Stimulated activated memory B cell treated with anti-CD40 and anti-IgM and Interleukin-4, amounts not matched to agents 10 μg/mL and 1 μg/mL and 100 μg/mL, for 72 hours (primary cell): ENCODE measurements at regions not wholly inside any gene's neighbourhood (a gene's known extent, or its start where the extent isn't known, plus 50 kb on each side); places are given as distances from the start of the nearest gene placed in this dataset.
"Not testable (repeated sequence)": the region's sequence is repeated elsewhere in the genome, so short reads cannot be mapped to it uniquely, and the experiment has no call there.

ENCODE experiments used
- ATAC-seq: fragments of 150-1000 bp; cut with Tn5 transposase; 2 replicates; pipeline ENCODE4 v1.10.0; 2021
- H3K27ac Mint-ChIP-seq: one replicate; pipeline ENCODE4 v1.8.0; 2022; ENCODE audit warnings: mild to moderate bottlenecking, mixed read lengths
- H3K27me3 Mint-ChIP-seq: one replicate; pipeline ENCODE4 v1.8.0; 2022; ENCODE audit warnings: mixed read lengths
- H3K36me3 Mint-ChIP-seq: one replicate; pipeline ENCODE4 v1.8.0; 2022; ENCODE audit warnings: mixed read lengths
- H3K4me1 Mint-ChIP-seq: one replicate; pipeline ENCODE4 v1.8.0; 2022; ENCODE audit warnings: mixed read lengths
- H3K4me3 Mint-ChIP-seq: one replicate; pipeline ENCODE4 v1.8.0; 2022; ENCODE audit warnings: mild to moderate bottlenecking, moderate library complexity, mixed read lengths
- H3K9me3 Mint-ChIP-seq: one replicate; pipeline ENCODE4 v1.8.0; 2022; ENCODE audit warnings: mixed read lengths

DNA sequence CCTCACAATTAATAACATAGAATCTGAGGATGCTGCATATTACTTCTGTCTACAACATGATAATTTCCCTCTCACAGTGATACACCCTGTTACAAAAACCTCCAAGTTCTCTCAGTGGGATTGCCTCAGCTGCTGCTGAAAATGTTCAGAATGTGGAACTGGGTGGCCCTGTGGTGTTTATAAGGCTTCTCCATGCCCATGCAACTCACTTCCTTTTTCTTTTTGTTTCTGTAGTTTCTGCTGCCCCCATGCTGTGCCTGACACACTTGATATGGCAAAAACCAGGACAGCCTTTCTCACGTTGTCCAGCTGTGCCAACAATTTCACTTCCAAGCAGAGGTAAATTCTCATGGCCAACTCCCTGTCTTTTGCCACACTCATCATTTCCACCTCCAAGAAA lies 206.2 kb downstream of the RPIA start:
- no peak overlapping the region for H3K4me3 Mint-ChIP-seq
- H3K9me3 Mint-ChIP-seq = no peaks in the 10 kb centered on the region
- peak overlapping the region; percentile 67 for H3K27ac Mint-ChIP-seq
- peak; percentile 50 for ATAC-seq
- peaks cover 7% of the 10 kb centered on the region for H3K4me1 Mint-ChIP-seq
- H3K36me3 Mint-ChIP-seq = no peaks in the 10 kb centered on the region
- no peaks in the 10 kb centered on the region for H3K27me3 Mint-ChIP-seq

DNA sequence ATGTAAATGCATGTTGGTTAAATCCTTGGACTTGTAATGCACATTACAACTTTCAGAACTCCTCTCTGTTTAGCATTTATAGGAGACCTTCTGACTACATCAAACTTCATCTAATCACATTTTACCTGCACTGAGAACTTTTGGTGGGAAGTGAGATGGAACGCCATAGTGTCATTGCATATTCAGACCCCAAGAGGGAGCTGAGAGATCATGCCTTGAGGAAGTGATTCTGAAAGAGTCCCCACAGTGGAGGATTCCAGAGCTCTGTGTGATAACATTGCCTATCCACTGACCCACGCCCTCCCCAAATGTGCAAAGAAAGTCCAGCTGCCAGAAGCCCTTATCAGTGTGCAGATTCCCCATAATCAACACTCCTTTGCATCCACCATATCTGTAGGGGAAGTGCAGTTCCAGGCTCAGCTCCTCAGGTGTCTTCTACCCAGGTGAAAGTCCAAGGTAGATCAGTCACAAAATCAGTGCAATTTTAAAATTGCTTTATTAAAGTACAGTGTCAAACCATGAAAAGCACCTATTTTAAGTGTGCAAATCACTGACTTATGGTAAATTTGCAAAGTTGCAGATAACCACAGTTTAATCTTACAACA lies 212.4 kb downstream of the RPIA start:
- H3K9me3 Mint-ChIP-seq = no peaks in the 10 kb centered on the region
- H3K4me1 Mint-ChIP-seq = no peaks in the 10 kb centered on the region
- ATAC-seq = no peak

DNA sequence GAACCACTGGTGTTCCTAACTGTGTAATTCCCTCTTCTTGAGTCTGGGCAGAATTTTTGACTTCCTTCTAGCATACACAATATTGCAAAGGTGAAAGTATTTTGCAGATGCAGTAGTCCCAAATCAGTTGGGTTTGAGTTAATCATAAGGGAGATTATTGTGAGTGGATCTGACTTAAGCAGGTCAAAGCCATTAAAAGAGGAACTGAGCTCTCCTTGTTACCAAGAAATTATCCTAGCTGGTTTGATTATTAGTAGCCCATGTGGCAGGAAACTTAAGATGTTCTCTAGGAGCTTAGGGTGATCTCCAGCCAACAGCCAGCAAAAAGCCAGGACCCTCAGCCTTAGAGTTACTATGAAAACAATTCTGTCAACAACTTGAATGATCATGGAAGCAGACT lies 221.8 kb downstream of the RPIA start:
- ATAC-seq = no peak
- Mint-ChIP-seq H3K4me1 (no peaks in the 10 kb centered on the region), H3K27me3 (no peaks in the 10 kb centered on the region), H3K9me3 (no peaks in the 10 kb centered on the region), H3K36me3 (no peaks in the 10 kb centered on the region), H3K27ac (no peak overlapping the region), H3K4me3 (no peak overlapping the region)

More for the DNA sequence above, 212.4 kb downstream of the RPIA start:
- H3K27me3 Mint-ChIP-seq = no peaks in the 10 kb centered on the region
- no peak overlapping the region for H3K27ac Mint-ChIP-seq
- no peaks in the 10 kb centered on the region for H3K36me3 Mint-ChIP-seq
- no peak overlapping the region for H3K4me3 Mint-ChIP-seq

DNA sequence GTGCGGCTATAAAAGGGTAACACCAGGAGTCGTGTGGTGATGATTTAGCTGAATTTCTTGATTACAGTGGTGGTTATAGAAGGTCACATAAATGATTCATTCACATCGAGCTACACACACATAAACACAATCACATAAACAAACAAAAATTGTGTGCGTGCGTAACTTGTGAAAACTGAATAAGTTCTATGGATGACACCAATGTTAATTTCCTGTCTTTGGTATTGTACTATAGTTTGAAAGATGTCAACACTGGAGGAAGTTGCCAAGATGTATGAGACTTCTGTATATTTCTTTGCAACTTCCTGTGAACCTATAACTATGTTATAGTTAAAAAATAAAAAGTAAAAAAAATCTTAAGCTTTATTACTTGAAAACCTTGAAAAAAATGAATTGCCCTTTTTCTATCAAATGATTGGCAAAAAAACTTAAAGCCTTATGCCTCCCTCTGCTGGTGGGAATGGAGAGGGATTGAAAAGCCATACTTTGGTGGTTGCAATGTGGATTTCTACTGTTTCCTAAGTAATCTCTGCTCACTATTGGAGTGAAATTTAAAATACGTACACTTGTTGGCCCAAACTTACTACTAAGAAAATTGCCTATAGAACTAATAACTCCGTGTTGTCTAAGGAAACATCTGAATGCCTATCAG lies 227.7 kb downstream of the RPIA start:
- no peaks in the 10 kb centered on the region for H3K36me3 Mint-ChIP-seq
- no peaks in the 10 kb centered on the region for H3K4me1 Mint-ChIP-seq
- no peaks in the 10 kb centered on the region for H3K9me3 Mint-ChIP-seq
- no peak overlapping the region for H3K27ac Mint-ChIP-seq
- no peak for ATAC-seq
- H3K27me3 Mint-ChIP-seq = no peaks in the 10 kb centered on the region
- H3K4me3 Mint-ChIP-seq = no peak overlapping the region

DNA sequence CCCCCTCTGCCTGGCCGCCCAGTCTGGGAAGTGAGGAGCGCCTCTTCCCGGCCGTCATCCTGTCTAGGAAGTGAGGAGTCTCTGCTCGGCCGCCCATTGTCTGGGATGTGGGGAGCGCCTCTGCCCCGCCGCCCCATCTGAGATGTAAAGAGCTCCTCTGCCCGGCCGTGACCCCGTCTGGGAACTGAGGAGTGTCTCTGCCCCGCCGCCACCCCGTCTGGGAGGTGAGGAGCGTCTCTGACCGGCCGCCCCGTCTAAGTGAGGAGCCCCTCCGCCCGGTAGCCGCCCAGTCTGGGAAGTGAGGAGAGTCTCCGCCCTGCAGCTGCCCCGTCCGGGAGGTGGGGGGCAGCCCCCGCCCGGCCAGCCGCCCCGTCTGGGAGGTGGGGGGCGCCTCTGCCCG lies 228.9 kb downstream of the RPIA start:
- not testable (repeated sequence) for H3K4me1 Mint-ChIP-seq, ATAC-seq, H3K36me3 Mint-ChIP-seq, H3K27ac Mint-ChIP-seq, H3K4me3 Mint-ChIP-seq, H3K27me3 Mint-ChIP-seq, H3K9me3 Mint-ChIP-seq

DNA sequence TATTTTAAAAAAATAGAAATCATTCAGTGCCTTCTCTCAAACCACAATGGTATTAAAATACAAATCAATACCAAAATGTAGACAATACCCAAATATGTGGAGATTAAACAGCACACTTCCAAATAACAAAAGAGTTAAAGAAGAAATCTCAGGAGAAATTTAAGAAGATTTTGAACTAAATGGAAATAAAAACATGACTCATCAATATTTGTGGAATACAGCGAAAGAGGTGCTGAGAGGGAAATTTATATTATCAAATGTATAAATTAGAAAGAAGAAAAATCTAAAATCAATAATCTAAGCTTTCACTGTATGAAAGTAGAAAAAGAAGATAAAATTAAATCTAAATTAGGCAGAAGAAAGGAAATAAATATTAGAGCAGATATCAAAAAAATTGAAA lies 233.1 kb downstream of the RPIA start:
- ATAC-seq = no peak
- Mint-ChIP-seq H3K4me3 (no peak overlapping the region), H3K27ac (no peak overlapping the region), H3K4me1 (no peaks in the 10 kb centered on the region), H3K27me3 (no peaks in the 10 kb centered on the region), H3K9me3 (no peaks in the 10 kb centered on the region), H3K36me3 (no peaks in the 10 kb centered on the region)

DNA sequence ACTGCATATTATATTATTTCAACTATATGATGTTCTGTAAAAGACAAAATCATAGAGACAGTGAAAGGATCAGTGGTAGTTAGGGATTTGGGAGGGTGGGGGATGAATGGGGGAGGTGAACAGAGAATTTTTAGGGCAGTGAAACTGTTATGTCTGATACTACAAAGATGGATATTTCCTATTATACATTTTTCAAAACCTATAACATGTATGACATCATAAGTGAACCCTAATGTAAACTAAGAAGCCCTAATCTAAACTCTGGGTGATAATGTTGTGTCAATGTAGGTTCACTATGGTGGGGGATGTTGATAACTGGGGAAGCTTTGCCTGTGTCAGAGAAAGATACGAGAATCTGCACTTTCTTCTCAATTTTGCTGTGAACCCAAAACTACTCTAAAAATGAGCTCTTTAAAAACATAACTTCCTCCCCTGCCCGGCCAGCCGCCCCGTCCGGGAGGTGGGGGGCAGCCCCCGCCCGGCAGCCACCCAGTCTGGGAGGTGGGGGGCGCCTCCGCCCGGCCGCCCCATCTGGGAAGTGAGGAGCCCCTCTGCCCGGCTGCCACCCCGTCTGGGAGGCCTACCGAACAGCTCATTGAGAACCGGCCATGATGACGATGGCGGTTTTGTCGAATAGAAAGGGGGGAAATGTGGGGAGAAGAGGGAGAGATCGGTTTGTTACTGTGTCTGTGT lies 234.4 kb downstream of the RPIA start:
- H3K27me3 Mint-ChIP-seq = no peaks in the 10 kb centered on the region
- H3K27ac Mint-ChIP-seq = no peak overlapping the region
- no peak overlapping the region for H3K4me3 Mint-ChIP-seq
- ATAC-seq = no peak
- H3K36me3 Mint-ChIP-seq = no peaks in the 10 kb centered on the region
- no peaks in the 10 kb centered on the region for H3K4me1 Mint-ChIP-seq
- no peaks in the 10 kb centered on the region for H3K9me3 Mint-ChIP-seq

DNA sequence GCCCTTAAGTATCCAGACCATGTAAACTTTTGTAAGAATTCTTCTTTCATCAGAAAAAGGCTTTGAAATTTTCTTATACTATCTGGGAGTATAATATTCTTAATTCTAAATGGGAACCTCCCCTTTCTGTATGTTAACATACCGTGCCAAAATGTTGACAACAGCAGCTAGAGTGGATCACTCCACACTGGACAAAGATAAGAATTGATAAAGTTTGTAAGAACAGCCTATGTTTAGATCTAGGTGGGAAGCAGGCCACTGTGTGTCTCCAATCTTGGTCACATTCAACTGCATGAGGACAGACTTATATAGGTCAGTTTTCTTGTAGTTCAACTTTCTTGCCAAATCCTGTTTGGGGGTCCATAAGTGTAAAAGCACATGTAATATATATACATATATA lies 235.7 kb downstream of the RPIA start:
- H3K4me1 Mint-ChIP-seq = no peaks in the 10 kb centered on the region
- no peak for ATAC-seq
- H3K4me3 Mint-ChIP-seq = no peak overlapping the region
- H3K36me3 Mint-ChIP-seq = no peaks in the 10 kb centered on the region
- no peaks in the 10 kb centered on the region for H3K27me3 Mint-ChIP-seq
- H3K9me3 Mint-ChIP-seq = no peaks in the 10 kb centered on the region
- H3K27ac Mint-ChIP-seq = no peak overlapping the region

DNA sequence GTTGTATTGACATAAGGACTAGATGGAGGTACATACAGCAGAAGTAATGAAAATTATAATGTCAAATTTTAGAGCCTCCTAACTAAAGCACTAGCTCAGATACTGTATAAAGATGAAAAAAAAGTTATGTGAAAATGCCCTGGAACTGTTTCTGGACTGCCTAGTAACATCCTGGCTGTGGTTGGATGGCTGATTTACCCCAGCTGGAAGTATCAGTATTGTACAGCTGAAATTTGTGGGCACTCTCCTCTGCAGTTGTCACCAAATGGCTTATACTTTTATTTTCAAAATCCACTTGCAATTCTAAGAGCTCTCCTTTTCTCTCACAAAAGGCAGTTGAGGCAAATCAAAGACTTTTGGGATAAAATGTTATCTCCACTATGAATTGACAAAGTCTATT lies 239.2 kb downstream of the RPIA start:
- no peaks in the 10 kb centered on the region for H3K27me3 Mint-ChIP-seq
- H3K4me1 Mint-ChIP-seq = no peaks in the 10 kb centered on the region
- ATAC-seq = no peak
- no peaks in the 10 kb centered on the region for H3K9me3 Mint-ChIP-seq
- H3K36me3 Mint-ChIP-seq = no peaks in the 10 kb centered on the region
- H3K27ac Mint-ChIP-seq = no peak overlapping the region
- no peak overlapping the region for H3K4me3 Mint-ChIP-seq

DNA sequence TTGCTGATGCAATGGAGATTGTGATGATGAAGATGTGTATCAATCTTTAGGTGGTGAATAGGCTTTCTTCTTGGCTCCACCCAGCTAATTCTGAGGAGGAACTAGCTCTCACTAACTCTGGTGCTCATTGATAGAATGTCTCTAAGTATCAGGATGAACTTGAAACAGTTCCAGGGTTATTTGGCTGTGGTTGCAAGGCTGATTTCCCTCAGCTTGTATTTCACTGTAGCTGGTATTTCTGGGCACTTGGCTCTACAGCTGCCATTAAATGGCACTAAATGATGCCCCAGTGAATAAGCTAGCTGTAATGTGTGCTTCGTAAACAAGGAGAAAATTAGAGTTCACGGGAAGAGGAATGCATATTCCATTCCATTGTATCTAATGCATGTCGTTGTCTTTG lies 241.2 kb downstream of the RPIA start:
- H3K27me3 Mint-ChIP-seq = no peaks in the 10 kb centered on the region
- H3K9me3 Mint-ChIP-seq = no peaks in the 10 kb centered on the region
- H3K4me3 Mint-ChIP-seq = no peak overlapping the region
- ATAC-seq = no peak
- no peak overlapping the region for H3K27ac Mint-ChIP-seq
- H3K36me3 Mint-ChIP-seq = no peaks in the 10 kb centered on the region
- no peaks in the 10 kb centered on the region for H3K4me1 Mint-ChIP-seq

DNA sequence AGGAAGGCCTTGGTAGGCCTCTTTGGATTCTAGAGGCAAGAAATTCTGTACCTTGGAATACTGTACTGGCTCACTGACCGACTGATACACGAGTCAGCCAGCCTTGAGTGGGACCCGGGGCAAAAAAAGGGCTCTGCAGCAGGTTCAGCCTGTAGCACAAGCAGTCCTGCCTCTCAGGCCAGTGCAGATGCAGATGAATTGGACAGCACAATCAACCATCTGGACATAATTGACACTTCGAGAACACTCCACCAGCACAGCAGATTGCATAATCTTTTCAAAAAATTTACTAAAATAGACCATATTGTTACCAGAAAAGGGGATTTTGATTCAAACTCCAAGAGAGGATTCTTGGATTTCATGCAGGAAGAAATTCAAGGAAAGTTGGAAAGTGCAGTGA lies 241.6 kb downstream of the RPIA start:
- H3K36me3 Mint-ChIP-seq = no peaks in the 10 kb centered on the region
- H3K27ac Mint-ChIP-seq = no peak overlapping the region
- no peak for ATAC-seq
- H3K27me3 Mint-ChIP-seq = no peaks in the 10 kb centered on the region
- H3K4me1 Mint-ChIP-seq = no peaks in the 10 kb centered on the region
- H3K4me3 Mint-ChIP-seq = no peak overlapping the region
- no peaks in the 10 kb centered on the region for H3K9me3 Mint-ChIP-seq

DNA sequence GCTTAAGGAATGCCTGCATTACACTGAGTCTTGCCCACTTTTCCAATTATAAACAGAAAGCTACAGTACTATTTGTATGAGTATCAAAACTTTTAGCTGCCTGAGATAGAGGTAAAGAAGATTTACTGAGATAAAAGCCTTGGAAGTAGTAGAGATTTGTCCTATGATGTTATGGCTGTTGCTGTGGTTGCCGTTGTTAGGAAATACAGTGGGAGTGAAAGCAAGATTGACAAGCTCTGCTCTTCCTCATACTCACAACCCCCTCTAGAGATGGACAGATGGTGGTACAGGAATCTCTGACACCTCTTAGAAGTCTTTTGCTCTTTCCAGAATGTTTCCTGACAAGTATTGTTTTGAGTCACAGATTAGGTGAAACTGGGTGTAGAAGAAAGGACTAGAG lies 242.5 kb downstream of the RPIA start:
- no peak for ATAC-seq
- no peaks in the 10 kb centered on the region for H3K4me1 Mint-ChIP-seq
- no peaks in the 10 kb centered on the region for H3K27me3 Mint-ChIP-seq
- no peak overlapping the region for H3K4me3 Mint-ChIP-seq
- no peak overlapping the region for H3K27ac Mint-ChIP-seq
- H3K9me3 Mint-ChIP-seq = no peaks in the 10 kb centered on the region
- no peaks in the 10 kb centered on the region for H3K36me3 Mint-ChIP-seq

DNA sequence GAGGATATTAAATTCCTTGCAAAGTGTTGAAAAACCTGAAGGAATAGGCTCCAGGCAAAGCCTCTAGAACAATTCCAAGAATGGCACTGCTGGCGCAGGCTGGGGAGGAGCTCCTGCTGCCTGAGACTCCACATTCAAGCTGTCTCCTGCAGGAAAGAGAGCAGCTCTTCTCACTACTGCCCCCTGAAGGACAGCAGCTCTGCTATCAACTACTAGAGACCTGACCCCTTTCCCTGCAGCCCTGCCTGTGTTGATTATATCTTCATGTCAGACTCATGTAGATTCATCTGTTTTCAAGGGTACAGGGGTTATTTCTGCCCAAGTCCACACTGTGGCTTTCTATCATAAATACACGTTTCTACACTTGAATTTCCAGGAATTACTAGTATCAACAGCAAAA lies 249.7 kb downstream of the RPIA start:
- H3K36me3 Mint-ChIP-seq, H3K27ac Mint-ChIP-seq, ATAC-seq, H3K4me3 Mint-ChIP-seq, H3K27me3 Mint-ChIP-seq, H3K9me3 Mint-ChIP-seq, H3K4me1 Mint-ChIP-seq: not testable (repeated sequence)

DNA sequence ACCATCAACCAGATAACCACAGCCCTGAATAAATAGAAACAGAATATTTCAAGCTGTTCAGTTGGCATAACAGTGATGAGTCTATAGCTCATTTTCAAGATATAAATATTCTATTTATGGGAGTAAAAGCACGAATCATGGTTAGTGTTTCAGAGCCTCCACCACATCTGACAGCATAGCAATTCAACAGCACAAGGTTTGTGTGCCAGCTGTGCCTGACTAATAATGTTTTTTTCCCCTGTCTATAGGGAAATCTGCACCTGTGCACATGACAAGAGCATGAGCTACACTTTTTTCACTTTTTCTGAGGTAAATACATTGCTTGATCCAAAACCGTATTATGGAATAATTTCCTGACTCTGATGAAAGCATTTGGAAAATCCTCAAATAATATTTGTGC lies 251.3 kb downstream of the RPIA start:
- H3K4me3 Mint-ChIP-seq = no peak overlapping the region
- no peaks in the 10 kb centered on the region for H3K27me3 Mint-ChIP-seq
- peaks cover 7% of the 10 kb centered on the region for H3K4me1 Mint-ChIP-seq
- no peaks in the 10 kb centered on the region for H3K36me3 Mint-ChIP-seq
- H3K27ac Mint-ChIP-seq = no peak overlapping the region
- no peaks in the 10 kb centered on the region for H3K9me3 Mint-ChIP-seq
- no peak for ATAC-seq

DNA sequence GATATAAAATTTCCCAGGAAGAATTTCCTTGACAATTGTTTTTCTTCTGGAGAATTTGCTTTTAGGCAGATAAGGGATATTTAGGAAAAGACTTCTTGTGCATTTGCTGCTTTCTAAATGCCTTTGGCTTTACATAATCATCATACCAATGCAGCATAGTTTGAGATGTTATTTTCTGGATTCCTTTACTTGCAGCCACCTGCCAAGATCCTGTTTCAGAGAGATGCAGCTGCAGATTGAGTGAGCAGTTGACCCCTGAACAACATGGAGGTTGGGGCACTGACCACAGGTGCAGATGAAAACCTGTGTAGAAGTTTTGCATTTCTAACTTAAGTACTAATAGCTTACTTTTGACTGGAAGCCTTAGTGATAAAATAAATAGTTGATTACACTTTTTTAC lies 257.9 kb downstream of the RPIA start:
- no peak for ATAC-seq
- peaks cover 7% of the 10 kb centered on the region for H3K4me1 Mint-ChIP-seq
- no peaks in the 10 kb centered on the region for H3K9me3 Mint-ChIP-seq
- no peaks in the 10 kb centered on the region for H3K27me3 Mint-ChIP-seq
- H3K36me3 Mint-ChIP-seq = no peaks in the 10 kb centered on the region
- H3K4me3 Mint-ChIP-seq = no peak overlapping the region
- no peak overlapping the region for H3K27ac Mint-ChIP-seq

DNA sequence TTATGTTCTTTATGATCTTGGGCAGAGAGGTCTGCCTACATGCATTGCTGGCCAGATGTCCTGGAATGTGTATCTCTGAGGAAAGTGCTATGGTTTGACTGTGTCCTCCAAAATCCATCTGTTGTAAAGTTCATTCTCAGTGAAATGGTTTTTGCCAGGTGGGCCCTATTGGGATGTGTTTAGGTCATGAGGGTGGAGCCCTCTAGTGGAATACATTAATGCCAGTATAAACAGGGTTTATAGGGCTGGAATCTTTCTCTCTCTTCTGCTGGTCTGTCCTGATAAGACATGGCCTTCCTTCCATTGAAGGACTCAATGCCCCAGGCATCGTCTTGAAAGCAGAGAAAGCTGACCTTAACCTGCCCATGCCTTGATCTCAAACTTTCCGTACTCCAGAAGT lies 258.5 kb downstream of the RPIA start:
- H3K36me3 Mint-ChIP-seq = no peaks in the 10 kb centered on the region
- H3K4me3 Mint-ChIP-seq = no peak overlapping the region
- H3K9me3 Mint-ChIP-seq = no peaks in the 10 kb centered on the region
- peaks cover 7% of the 10 kb centered on the region for H3K4me1 Mint-ChIP-seq
- no peaks in the 10 kb centered on the region for H3K27me3 Mint-ChIP-seq
- H3K27ac Mint-ChIP-seq = no peak overlapping the region
- ATAC-seq = no peak
